Smooth muscle cell (in vitro differentiated cells): ENCODE measurements at regions not wholly inside any gene's neighbourhood (a gene's known extent, or its start where the extent isn't known, plus 50 kb on each side); places are given as distances from the start of the nearest gene placed in this dataset.

ENCODE experiments used
- DNase-seq: peaks from one replicate; lab custom pipeline; 2025; ENCODE audit not compliant: unreplicated experiment; lab: John Stamatoyannopoulos, UW
- H2AFZ ChIP-seq: fragments of 200-600 bp; sonication (generic); 2 replicates; pipeline ENCODE4 v1.6.0; 2016; ENCODE audit warnings: antibody characterized with exemption, low read depth, mild to moderate bottlenecking
- H3F3A ChIP-seq: fragments of 200-600 bp; sonication (generic); 2 replicates; pipeline ENCODE4 v1.6.0; 2017; ENCODE audit warnings: antibody characterized with exemption, low read depth
- H3K27ac ChIP-seq: fragments of 200-600 bp; sonication (generic); 2 replicates; pipeline ENCODE4 v1.5.1; 2016; ENCODE audit warnings: low read depth, mild to moderate bottlenecking
- H3K27me3 ChIP-seq: fragments of 200-600 bp; sonication (generic); 2 replicates; pipeline ENCODE4 v1.6.1; 2016; ENCODE audit warnings: low read depth, mild to moderate bottlenecking
- H3K36me3 ChIP-seq: fragments of 200-600 bp; sonication (generic); 2 replicates; pipeline ENCODE4 v1.5.1; 2016; ENCODE audit warnings: low read depth
- H3K4me1 ChIP-seq: fragments of 200-600 bp; sonication (generic); 2 replicates; pipeline ENCODE4 v1.5.1; 2016; ENCODE audit warnings: low read depth
- H3K4me2 ChIP-seq: fragments of 200-600 bp; sonication (generic); 2 replicates; pipeline ENCODE4 v1.6.0; 2016; ENCODE audit warnings: mild to moderate bottlenecking
- H3K4me3 ChIP-seq: fragments of 200-600 bp; sonication (generic); 2 replicates; pipeline ENCODE4 v1.5.1; 2016; ENCODE audit warnings: mild to moderate bottlenecking
- H3K79me2 ChIP-seq: fragments of 200-600 bp; sonication (generic); 2 replicates; pipeline ENCODE4 v1.6.0; 2016; ENCODE audit warnings: low read depth, mild to moderate bottlenecking
- H3K9ac ChIP-seq: fragments of 200-600 bp; sonication (generic); 2 replicates; pipeline ENCODE4 v1.6.0; 2016; ENCODE audit warnings: low read depth
- H3K9me3 ChIP-seq: fragments of 200-600 bp; sonication (generic); replicated peaks from 2 replicates; pipeline ENCODE4 v1.5.1; 2016; ENCODE audit warnings: low read depth
- H4K20me1 ChIP-seq: fragments of 200-600 bp; sonication (generic); 2 replicates; pipeline ENCODE4 v1.6.0; 2016; ENCODE audit warnings: low read depth
- WGBS: methylation state at CpG from one replicate; pipeline ENCODE4 v1.1.7; 2016; ENCODE audit warnings: low lambda C conversion rate; 5-methylcytosine and 5-hydroxymethylcytosine counted together
- TF ChIP-seq, protein P1 (sequence below): fragments of 200-600 bp; sonication (generic); IDR thresholded peaks from 2 replicates; pipeline ENCODE4 v1.5.1; 2017; ENCODE audit warnings: borderline replicate concordance, mild to moderate bottlenecking, antibody characterized with exemption; ENCODE audit not compliant: insufficient read depth, poor library complexity, severe bottlenecking

DNA sequence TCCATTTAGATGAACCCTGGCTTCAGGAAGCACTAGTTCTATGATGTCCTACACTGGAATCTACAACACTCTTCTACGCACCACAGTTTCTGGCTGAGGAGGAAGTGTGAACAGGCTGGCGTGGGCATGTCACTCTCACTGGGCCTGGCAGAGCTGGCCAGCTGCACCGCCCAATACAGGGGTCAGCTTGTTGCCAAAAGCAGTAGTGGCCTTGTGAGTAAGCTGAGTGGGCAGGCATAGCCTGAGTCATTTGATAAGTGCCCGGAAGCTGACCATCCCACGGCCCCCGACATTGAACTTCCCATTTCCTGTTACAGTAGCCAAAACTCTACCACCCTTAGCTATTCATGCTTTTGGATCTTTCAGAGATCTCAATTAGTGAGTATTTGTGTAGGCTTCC lies 240.9 kb upstream of the SERP2 start:
- peak overlapping the region; percentile 23 for H3K27ac ChIP-seq

DNA sequence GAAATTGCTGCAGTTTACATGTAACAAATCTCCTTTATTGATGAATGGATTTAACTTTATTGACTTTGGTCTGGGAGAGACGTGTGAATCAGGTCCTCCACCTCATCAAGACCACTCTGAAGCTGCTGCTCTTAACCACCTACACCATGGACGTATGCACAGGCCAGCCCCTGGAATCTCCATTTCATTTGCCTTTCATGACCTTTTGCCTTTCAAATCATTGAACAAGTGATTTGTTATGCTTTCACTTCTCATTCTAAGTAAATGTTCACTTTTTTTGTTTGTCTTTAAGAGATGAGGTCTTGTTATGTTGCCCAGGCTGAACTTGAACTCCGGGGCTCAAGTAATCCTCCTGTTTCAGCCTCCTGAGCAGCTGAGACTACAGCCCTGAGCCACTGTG lies 240.0 kb upstream of the SERP2 start:
- TF ChIP-seq, protein P1, sequence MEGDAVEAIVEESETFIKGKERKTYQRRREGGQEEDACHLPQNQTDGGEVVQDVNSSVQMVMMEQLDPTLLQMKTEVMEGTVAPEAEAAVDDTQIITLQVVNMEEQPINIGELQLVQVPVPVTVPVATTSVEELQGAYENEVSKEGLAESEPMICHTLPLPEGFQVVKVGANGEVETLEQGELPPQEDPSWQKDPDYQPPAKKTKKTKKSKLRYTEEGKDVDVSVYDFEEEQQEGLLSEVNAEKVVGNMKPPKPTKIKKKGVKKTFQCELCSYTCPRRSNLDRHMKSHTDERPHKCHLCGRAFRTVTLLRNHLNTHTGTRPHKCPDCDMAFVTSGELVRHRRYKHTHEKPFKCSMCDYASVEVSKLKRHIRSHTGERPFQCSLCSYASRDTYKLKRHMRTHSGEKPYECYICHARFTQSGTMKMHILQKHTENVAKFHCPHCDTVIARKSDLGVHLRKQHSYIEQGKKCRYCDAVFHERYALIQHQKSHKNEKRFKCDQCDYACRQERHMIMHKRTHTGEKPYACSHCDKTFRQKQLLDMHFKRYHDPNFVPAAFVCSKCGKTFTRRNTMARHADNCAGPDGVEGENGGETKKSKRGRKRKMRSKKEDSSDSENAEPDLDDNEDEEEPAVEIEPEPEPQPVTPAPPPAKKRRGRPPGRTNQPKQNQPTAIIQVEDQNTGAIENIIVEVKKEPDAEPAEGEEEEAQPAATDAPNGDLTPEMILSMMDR: no peak
- 92% methylated on average over 3 of the region's 3 CpGs for WGBS
- Histone ChIP-seq H3F3A (no peaks in the 10 kb centered on the region), H3K36me3 (no peaks in the 10 kb centered on the region), H3K4me2 (no peak overlapping the region), H3K27ac (no peak overlapping the region), H4K20me1 (no peaks in the 10 kb centered on the region), H3K4me1 (no peaks in the 10 kb centered on the region), H3K27me3 (no peaks in the 10 kb centered on the region), H3K9ac (no peak overlapping the region), H3K4me3 (no peak overlapping the region), H2AFZ (peak overlapping the region; percentile 55), H3K9me3 (no peaks in the 10 kb centered on the region), H3K79me2 (no peaks in the 10 kb centered on the region)
- no peak for DNase-seq

More for the DNA sequence above, 240.9 kb upstream of the SERP2 start:
- H3K4me2 ChIP-seq: peak overlapping the region; percentile 38
- no peak overlapping the region for H3K4me3 ChIP-seq
- no peaks in the 10 kb centered on the region for H4K20me1 ChIP-seq
- H3K36me3 ChIP-seq: no peaks in the 10 kb centered on the region
- no peak overlapping the region for H3K9ac ChIP-seq
- H3K79me2 ChIP-seq: no peaks in the 10 kb centered on the region
- no peaks in the 10 kb centered on the region for H3K4me1 ChIP-seq
- no peaks in the 10 kb centered on the region for H3K9me3 ChIP-seq
- H3F3A ChIP-seq: no peaks in the 10 kb centered on the region
- WGBS: 32% methylated on average over 6 of the region's 6 CpGs
- no peaks in the 10 kb centered on the region for H3K27me3 ChIP-seq
- no peak overlapping the region for H2AFZ ChIP-seq
- DNase-seq: no peak
- TF ChIP-seq, protein P1: no peak

DNA sequence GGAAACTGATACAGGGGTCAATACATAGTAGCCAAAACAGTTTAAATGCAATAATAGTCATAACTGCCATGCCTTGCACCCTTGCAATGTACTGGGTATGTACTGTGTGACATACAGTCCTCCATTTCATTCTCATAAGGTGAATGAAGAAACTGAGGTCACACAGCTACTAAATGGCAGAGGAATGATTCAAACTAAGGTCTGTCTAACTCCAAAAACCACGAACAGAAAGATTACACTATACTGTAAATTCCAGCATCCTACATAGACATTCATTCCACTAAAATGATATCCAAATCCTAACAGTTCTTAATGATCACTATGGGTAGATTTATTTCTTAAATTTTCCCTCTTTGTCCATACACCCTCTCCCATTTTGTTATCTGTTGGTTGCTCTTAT lies 238.1 kb upstream of the SERP2 start:
- TF ChIP-seq, protein P1: no peak
- Histone ChIP-seq H3K36me3 (no peaks in the 10 kb centered on the region), H2AFZ (no peak overlapping the region), H3K27ac (no peak overlapping the region), H3K9me3 (no peaks in the 10 kb centered on the region), H3K4me2 (peak overlapping the region; percentile 17), H3F3A (peaks cover under 1% of the 10 kb centered on the region), H3K4me1 (peaks cover 3% of the 10 kb centered on the region), H4K20me1 (no peaks in the 10 kb centered on the region), H3K9ac (no peak overlapping the region), H3K79me2 (no peaks in the 10 kb centered on the region), H3K27me3 (no peaks in the 10 kb centered on the region), H3K4me3 (no peak overlapping the region)
- no peak for DNase-seq
- 18% methylated on average over 1 of the region's 1 CpG for WGBS

DNA sequence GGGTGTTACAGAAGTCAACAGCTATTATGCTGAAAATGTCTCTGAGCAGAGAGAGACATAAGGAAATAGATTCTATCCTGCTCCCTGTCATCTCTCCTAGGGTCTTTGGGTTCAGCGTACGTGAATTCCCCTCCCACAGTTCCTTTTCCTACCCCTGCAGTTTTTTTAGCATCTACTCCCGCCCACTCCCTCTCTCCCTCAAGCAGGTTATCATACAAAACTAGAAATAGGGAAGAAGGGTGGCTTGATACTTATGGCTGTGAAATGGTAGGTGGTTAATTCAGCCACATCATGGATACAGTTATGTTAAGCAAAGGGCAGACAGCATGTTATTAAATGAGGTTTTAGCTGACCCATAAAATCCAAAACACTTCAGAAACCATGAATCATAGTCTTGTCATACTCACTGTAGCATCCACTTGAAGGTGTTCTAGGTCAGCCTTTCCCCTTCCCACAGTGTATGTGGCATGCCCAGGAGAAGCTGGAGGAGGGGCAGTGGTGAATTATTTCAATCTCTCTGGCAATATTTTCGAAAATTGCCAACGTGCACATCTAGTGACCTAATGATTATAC lies 236.8 kb upstream of the SERP2 start:
- no peaks in the 10 kb centered on the region for H3K27me3 ChIP-seq
- TF ChIP-seq, protein P1: no peak
- no peaks in the 10 kb centered on the region for H3K9me3 ChIP-seq
- H3K36me3 ChIP-seq: no peaks in the 10 kb centered on the region
- H4K20me1 ChIP-seq: no peaks in the 10 kb centered on the region
- peaks cover 13% of the 10 kb centered on the region for H3K4me1 ChIP-seq
- H3F3A ChIP-seq: peaks cover 7% of the 10 kb centered on the region
- H2AFZ ChIP-seq: peak overlapping the region; percentile 5
- no peak overlapping the region for H3K4me3 ChIP-seq
- peak overlapping the region; percentile 17 for H3K4me2 ChIP-seq
- no peak overlapping the region for H3K9ac ChIP-seq
- WGBS: 76% methylated on average over 5 of the region's 5 CpGs
- H3K27ac ChIP-seq: peak overlapping the region; percentile 5
- no peak for DNase-seq
- H3K79me2 ChIP-seq: no peaks in the 10 kb centered on the region
